GM19452 (cell line): ENCODE measurements at regions not wholly inside any gene's neighbourhood (a gene's known extent, or its start where the extent isn't known, plus 50 kb on each side); places are given as distances from the start of the nearest gene placed in this dataset.

ENCODE experiments used
- ATAC-seq: cut with Tn5 transposase; IDR thresholded peaks from one replicate; pipeline ENCODE4 v1.9.1; 2021; ENCODE audit not compliant: unreplicated experiment

- ATAC-seq: no peak
Observed at GRCh38 chr10:120982507-120982906, 131.3 kb downstream of the WDR11 start.

- no peak for ATAC-seq
Observed at GRCh38 chr10:120983721-120984120, 132.6 kb downstream of the WDR11 start.

GRCh38 chr10:120984221-120984620 lies 133.1 kb downstream of the WDR11 start:
- no peak for ATAC-seq

- ATAC-seq: no peak
Observed at GRCh38 chr10:120987359-120987758, 136.2 kb downstream of the WDR11 start.

GRCh38 chr10:120988751-120989150 lies 137.6 kb downstream of the WDR11 start:
- ATAC-seq: no peak

GRCh38 chr10:120989279-120989678 lies 138.1 kb downstream of the WDR11 start:
- ATAC-seq: no peak

- ATAC-seq: no peak
Observed at GRCh38 chr10:120989996-120990598, 138.9 kb downstream of the WDR11 start.

- ATAC-seq: no peak
Observed at GRCh38 chr10:120990831-120991230, 139.7 kb downstream of the WDR11 start.

- ATAC-seq: no peak
Observed at GRCh38 chr10:120993089-120993488, 141.9 kb downstream of the WDR11 start.

- ATAC-seq: no peak
Observed at GRCh38 chr10:120995768-120996167, 144.6 kb downstream of the WDR11 start.

- no peak for ATAC-seq
Observed at GRCh38 chr10:120996456-120997034, 145.4 kb downstream of the WDR11 start.

- no peak for ATAC-seq
Observed at GRCh38 chr10:120997313-120997712, 146.2 kb downstream of the WDR11 start.

- no peak for ATAC-seq
Observed at GRCh38 chr10:120997756-120998155, 146.6 kb downstream of the WDR11 start.

- ATAC-seq: no peak
Observed at GRCh38 chr10:120998251-120998650, 147.1 kb downstream of the WDR11 start.

GRCh38 chr10:120998782-120999285 lies 147.7 kb downstream of the WDR11 start:
- ATAC-seq: no peak

GRCh38 chr10:120999868-121000267 lies 148.7 kb downstream of the WDR11 start:
- no peak for ATAC-seq

GRCh38 chr10:121002586-121003205 lies 151.5 kb downstream of the WDR11 start:
- ATAC-seq: no peak

- no peak for ATAC-seq
Observed at GRCh38 chr10:121005948-121006587, 154.9 kb downstream of the WDR11 start.

GRCh38 chr10:121007264-121007663 lies 156.1 kb downstream of the WDR11 start:
- no peak for ATAC-seq

GRCh38 chr10:121015916-121016315 lies 164.8 kb downstream of the WDR11 start:
- no peak for ATAC-seq

- no peak for ATAC-seq
Observed at GRCh38 chr10:121024905-121025584, 173.9 kb downstream of the WDR11 start.
